IMR-90 (cell line): ENCODE measurements at regions not wholly inside any gene's neighbourhood (a gene's known extent, or its start where the extent isn't known, plus 50 kb on each side); places are given as distances from the start of the nearest gene placed in this dataset.

Experiments used
- CEBPB ChIP-seq: IDR thresholded peaks from 2 replicates; pipeline ENCODE4 v1.6.1; 2012; ENCODE audit warnings: low read depth, low read length, improper control_type of control experiment
- CTCF ChIP-seq: conservative IDR thresholded peaks from 2 replicates; pipeline ENCODE4 v1.5.1; 2012; ENCODE audit warnings: mild to moderate bottlenecking, low read depth, low read length, improper control_type of control experiment
- FOS ChIP-seq: fragments of 150-350 bp; IDR thresholded peaks from 2 replicates; pipeline ENCODE4 v1.6.1; 2016; ENCODE audit warnings: low read depth, low read length
- MAFK ChIP-seq: IDR thresholded peaks from 2 replicates; pipeline ENCODE4 v1.6.1; 2012; ENCODE audit warnings: low read depth, low read length, improper control_type of control experiment
- MXI1 ChIP-seq: IDR thresholded peaks from 2 replicates; pipeline ENCODE4 v1.6.1; 2012; ENCODE audit warnings: low read depth, mild to moderate bottlenecking, low read length, moderate library complexity, borderline replicate concordance
- NFE2L2 ChIP-seq: fragments of 150-350 bp; IDR thresholded peaks from 2 replicates; pipeline ENCODE4 v1.6.1; 2016; ENCODE audit warnings: low read depth, mild to moderate bottlenecking, low read length
- POLR2A ChIP-seq: IDR thresholded peaks from 2 replicates; pipeline ENCODE4 v1.6.1; 2012; ENCODE audit warnings: mild to moderate bottlenecking, low read depth, low read length
- RAD21 ChIP-seq: IDR thresholded peaks from 2 replicates; pipeline ENCODE4 v1.6.1; 2012; ENCODE audit warnings: low read length, improper control_type of control experiment
- RCOR1 ChIP-seq: IDR thresholded peaks from 2 replicates; pipeline ENCODE4 v1.6.1; 2012; ENCODE audit warnings: mild to moderate bottlenecking, low read length, improper control_type of control experiment; ENCODE audit not compliant: insufficient replicate concordance
- SMC3 ChIP-seq: fragments of 150-350 bp; IDR thresholded peaks from 2 replicates; pipeline ENCODE4 v1.6.1; 2016; ENCODE audit warnings: low read depth, mild to moderate bottlenecking, antibody characterized with exemption, low read length, moderate library complexity

GRCh38 chr3:105260385-105260784 lies 106.3 kb upstream of the ALCAM start:
- TF ChIP-seq CTCF, result no peak
- no peak for TF ChIP-seq RAD21
- TF ChIP-seq CEBPB, result no peak
- TF ChIP-seq POLR2A, result no peak
- TF ChIP-seq MAFK, result no peak
- no peak for TF ChIP-seq MXI1
- TF ChIP-seq NFE2L2, result no peak
- TF ChIP-seq FOS, result no peak
- no peak for TF ChIP-seq SMC3
- TF ChIP-seq RCOR1, result no peak
